GM12878 (cell line): ENCODE measurements at regions not wholly inside any gene's neighbourhood (a gene's known extent, or its start where the extent isn't known, plus 50 kb on each side); places are given as distances from the start of the nearest gene placed in this dataset.

Source experiments
- ATAC-seq: fragments of 200-7000 bp; cut with Tn5 transposase; 3 replicates; pipeline ENCODE4 v1.9.1; 2020; ENCODE audit warnings: mild to moderate bottlenecking, moderate library complexity
- BruUV-seq: library from RNA; stranded (reverse); fragments of 400-500 nt; replicated peaks from 2 replicates; lab custom pipeline; 2021; lab: Mats Ljungman, UMichigan
- CTCF ChIA-PET: fragments of 300-600 bp; sonication (Branson Sonifier 250); formaldehyde crosslinking; extraction: SDS; loops from one replicate; lab custom pipeline; 2021; ENCODE audit warnings: inconsistent platforms; lab: Yijun Ruan, JAX
- POLR2A ChIA-PET: fragments of 350-600 bp; formaldehyde crosslinking; extraction: SDS; loops from one replicate; lab custom pipeline; 2021; ENCODE audit warnings: inconsistent platforms; lab: Charles Lee
- RAD21 ChIA-PET: fragments of 300-600 bp; sonication (Branson Sonifier 250); formaldehyde crosslinking; loops from one replicate; lab custom pipeline; 2023; ENCODE audit warnings: antibody characterized with exemption; ENCODE audit not compliant: unreplicated experiment; lab: Charles Lee
- SMC1A ChIA-PET: fragments of 300-600 bp; sonication (Branson Sonifier 250); formaldehyde crosslinking; loops from one replicate; lab custom pipeline; 2023; ENCODE audit not compliant: unreplicated experiment, uncharacterized antibody; lab: Charles Lee
- DNase-seq: peaks from one replicate; pipeline ENCODE4 v3.0.0-alpha.2; 2011; ENCODE audit warnings: low read depth, low spot score
- FAIRE-seq: peaks from 3 replicates; lab custom pipeline; 2011; peaks lifted over from hg19 to GRCh38; lab: Jason Lieb, UNC
- H2AFZ ChIP-seq: 2 replicates; pipeline ENCODE4 v1.6.0; 2011; ENCODE audit warnings: low read depth, low read length, control low read depth; ENCODE audit not compliant: control insufficient read depth
- H3K27ac ChIP-seq: 2 replicates; pipeline ENCODE4 v1.5.1; 2011; ENCODE audit warnings: control low read depth; ENCODE audit not compliant: control insufficient read depth, insufficient read depth
- H3K27me3 ChIP-seq, 2 experiments: replicated peaks in 1 of 2; 2 replicates each; pipeline versions ENCODE4 v1.6.0 to v1.6.1; 2011; ENCODE audit warnings: low read length in 1 of 2; ENCODE audit not compliant: control insufficient read depth in 2 of 2, insufficient read depth in 2 of 2
- H3K36me3 ChIP-seq, 2 experiments: 2 replicates each; pipeline ENCODE4 v1.5.1; 2011; ENCODE audit warnings: low read length in 1 of 2; ENCODE audit not compliant: control insufficient read depth in 2 of 2, insufficient read depth in 2 of 2
- H3K4me1 ChIP-seq: 2 replicates; pipeline ENCODE4 v1.6.1; 2011; ENCODE audit warnings: mild to moderate bottlenecking, low read length, moderate library complexity, mixed read lengths; ENCODE audit not compliant: control insufficient read depth, insufficient read depth
- H3K4me2 ChIP-seq: 2 replicates; pipeline ENCODE4 v1.6.0; 2011; ENCODE audit warnings: control low read depth; ENCODE audit not compliant: control insufficient read depth, insufficient read depth
- H3K4me3 ChIP-seq: fragments of 200-600 bp; sonication (generic); 2 replicates; pipeline ENCODE4 v1.5.1; 2016
- H3K79me2 ChIP-seq: 2 replicates; pipeline ENCODE4 v1.6.0; 2011; ENCODE audit warnings: low read length; ENCODE audit not compliant: control insufficient read depth, insufficient read depth
- H3K9ac ChIP-seq: 2 replicates; pipeline ENCODE4 v1.8.0; 2011; ENCODE audit warnings: low read length, control low read depth, mixed read lengths; ENCODE audit not compliant: control insufficient read depth, insufficient read depth
- H3K9me3 ChIP-seq: replicated peaks from 3 replicates; pipeline ENCODE4 v1.5.1; 2011; ENCODE audit warnings: mild to moderate bottlenecking, low read length; ENCODE audit not compliant: control insufficient read depth, insufficient read depth
- H4K20me1 ChIP-seq: 2 replicates; pipeline ENCODE4 v1.6.0; 2011; ENCODE audit not compliant: control insufficient read depth, insufficient read depth
- ATF3 ChIP-seq: IDR thresholded peaks from 2 replicates; pipeline ENCODE4 v1.6.1; 2011; ENCODE audit warnings: low read depth, mild to moderate bottlenecking, low read length, moderate library complexity, borderline replicate concordance; ENCODE audit errors: extremely low read depth
- JUNB ChIP-seq: IDR thresholded peaks from 2 replicates; pipeline ENCODE4 v1.6.1; 2016; ENCODE audit warnings: antibody characterized with exemption, mild to moderate bottlenecking
- JUND ChIP-seq: IDR thresholded peaks from 2 replicates; pipeline ENCODE4 v1.6.1; 2012; ENCODE audit warnings: low read depth, mild to moderate bottlenecking, low read length, improper control_type of control experiment, moderate library complexity
- KDM1A ChIP-seq: fragments of 200-600 bp; sonication (generic); IDR thresholded peaks from 2 replicates; pipeline ENCODE4 v1.6.1; 2016; ENCODE audit warnings: borderline replicate concordance
- NBN ChIP-seq: fragments of 450-650 bp; IDR thresholded peaks from 2 replicates; pipeline ENCODE4 v1.6.1; 2016
- RELA ChIP-seq: fragments of 450-650 bp; IDR thresholded peaks from 2 replicates; pipeline ENCODE4 v1.8.0; 2014; ENCODE audit warnings: borderline replicate concordance; ENCODE audit not compliant: partially characterized antibody
- RELB ChIP-seq: fragments of 450-650 bp; IDR thresholded peaks from 2 replicates; pipeline ENCODE4 v1.6.1; 2017; ENCODE audit warnings: low read depth, mild to moderate bottlenecking, moderate library complexity
- REST ChIP-seq: IDR thresholded peaks from 2 replicates; pipeline ENCODE4 v1.6.1; 2012; ENCODE audit warnings: mild to moderate bottlenecking, low read depth, low read length
- SREBF1 ChIP-seq: IDR thresholded peaks from 2 replicates; pipeline ENCODE4 v1.6.1; 2012; ENCODE audit warnings: mild to moderate bottlenecking, low read length
- STAT1 ChIP-seq: fragments of 450-650 bp; conservative IDR thresholded peaks from 2 replicates; pipeline ENCODE4 v1.6.1; 2014; ENCODE audit warnings: antibody characterized with exemption, mild to moderate bottlenecking
- TAF1 ChIP-seq: IDR thresholded peaks from 2 replicates; pipeline ENCODE4 v1.6.1; 2011; ENCODE audit warnings: mild to moderate bottlenecking, low read depth, low read length, borderline replicate concordance
- YBX1 ChIP-seq: fragments of 450-650 bp; IDR thresholded peaks from 2 replicates; pipeline ENCODE4 v1.6.1; 2016; ENCODE audit warnings: antibody characterized with exemption
- YY1 ChIP-seq: IDR thresholded peaks from 2 replicates; pipeline ENCODE4 v1.6.1; 2011; ENCODE audit warnings: low read depth, mild to moderate bottlenecking, low read length
- ZNF207 ChIP-seq: fragments of 450-650 bp; IDR thresholded peaks from 2 replicates; pipeline ENCODE4 v1.6.1; 2014; ENCODE audit warnings: antibody characterized with exemption, mild to moderate bottlenecking, borderline replicate concordance
- WGBS: methylation state at CpG from one replicate; pipeline ENCODE4 v1.1.6; 2016; ENCODE audit warnings: low lambda C conversion rate; ENCODE audit not compliant: insufficient replicate concordance, insufficient coverage; ENCODE audit errors: missing lambda C conversion rate; 5-methylcytosine and 5-hydroxymethylcytosine counted together
- in situ Hi-C: fragments of 300-500 bp; cut with MboI; formaldehyde crosslinking; loops from 9 replicates; pipeline ENCODE4 v1.14.3; 2018; ENCODE audit warnings: mixed read lengths
- intact Hi-C: fragments of 100-400 bp; cut with micrococcal nuclease; formaldehyde crosslinking; loops from one replicate; pipeline ENCODE4 v1.14.2; 2022; ENCODE audit not compliant: unreplicated experiment

- no peak for FAIRE-seq
- no peak overlapping the region for H3K4me2 ChIP-seq
- no peak for ATAC-seq
- H3K9me3 ChIP-seq, result no peaks in the 10 kb centered on the region
- H3K27ac ChIP-seq, result no peak overlapping the region
- no peaks in the 10 kb centered on the region for H3K4me1 ChIP-seq
- in situ Hi-C loops, result no loop called here
- SMC1A ChIA-PET, result no interaction called here
- no peak for DNase-seq
- POLR2A ChIA-PET, result no interaction called here
- no peaks in the 10 kb centered on the region for H3K36me3 ChIP-seq
- H3K4me3 ChIP-seq, result no peak overlapping the region
- H3K27me3 ChIP-seq, result peaks cover 0 to 3% of the 10 kb centered on the region in 2 experiments; a peak in 1 of 4 replicates
- WGBS, result 23% methylated on average over 2 of the region's 2 CpGs
- no peak overlapping the region for H3K9ac ChIP-seq
- no peak overlapping the region for H2AFZ ChIP-seq
- H3K79me2 ChIP-seq, result no peaks in the 10 kb centered on the region
- intact Hi-C loops, result loop anchor here (10.0 kb wide), 1 partner anchor 335 kb away; no protein-coding TSS in a partner anchor
- H4K20me1 ChIP-seq, result no peaks in the 10 kb centered on the region
- RAD21 ChIA-PET, result no interaction called here
- BruUV-seq, result no TSS peak
- TF ChIP-seq RELB (no peak), JUNB (no peak), KDM1A (no peak), RELA (no peak), ATF3 (no peak), YY1 (no peak), SREBF1 (no peak), JUND (no peak), ZNF207 (no peak), YBX1 (no peak), NBN (no peak), TAF1 (no peak), STAT1 (no peak), REST (no peak)
- CTCF ChIA-PET, result interaction anchor here (4.0 kb wide), 1 partner anchor 9 kb away, joined by 21 read pairs; no protein-coding TSS in a partner anchor
Measured at GRCh38 chr12:114500131-114500530, 94.2 kb upstream of the TBX5 start.
